Bronchial epithelial cell (primary cell): ENCODE measurements at regions not wholly inside any gene's neighbourhood (a gene's known extent, or its start where the extent isn't known, plus 50 kb on each side); places are given as distances from the start of the nearest gene placed in this dataset.
A peak's percentile ranks its signal among the peaks of the same experiment; 100 is the strongest.

ENCODE experiments used
- DNase-seq: peaks from one replicate; pipeline ENCODE4 v3.0.0-alpha.2; 2010; ENCODE audit warnings: low read depth
- FAIRE-seq: peaks from 2 replicates; lab custom pipeline; 2011; peaks lifted over from hg19 to GRCh38; lab: Jason Lieb, UNC
- H3K27me3 ChIP-seq: 2 replicates; pipeline ENCODE4 v1.5.1; 2011; ENCODE audit warnings: low read length; ENCODE audit not compliant: control insufficient read depth, insufficient read depth
- H3K36me3 ChIP-seq: 2 replicates; pipeline ENCODE4 v1.5.1; 2011; ENCODE audit warnings: low read length; ENCODE audit not compliant: control insufficient read depth, insufficient read depth
- H3K4me3 ChIP-seq: 2 replicates; pipeline ENCODE4 v1.5.1; 2011; ENCODE audit warnings: mild to moderate bottlenecking, low read depth, low read length, control low read depth
- TF ChIP-seq, protein P1 (sequence below): IDR thresholded peaks from 2 replicates; pipeline ENCODE4 v1.5.1; 2011; ENCODE audit warnings: mild to moderate bottlenecking, moderate library complexity, low read length, control low read depth, inconsistent platforms; ENCODE audit not compliant: insufficient read depth, severe bottlenecking

DNA sequence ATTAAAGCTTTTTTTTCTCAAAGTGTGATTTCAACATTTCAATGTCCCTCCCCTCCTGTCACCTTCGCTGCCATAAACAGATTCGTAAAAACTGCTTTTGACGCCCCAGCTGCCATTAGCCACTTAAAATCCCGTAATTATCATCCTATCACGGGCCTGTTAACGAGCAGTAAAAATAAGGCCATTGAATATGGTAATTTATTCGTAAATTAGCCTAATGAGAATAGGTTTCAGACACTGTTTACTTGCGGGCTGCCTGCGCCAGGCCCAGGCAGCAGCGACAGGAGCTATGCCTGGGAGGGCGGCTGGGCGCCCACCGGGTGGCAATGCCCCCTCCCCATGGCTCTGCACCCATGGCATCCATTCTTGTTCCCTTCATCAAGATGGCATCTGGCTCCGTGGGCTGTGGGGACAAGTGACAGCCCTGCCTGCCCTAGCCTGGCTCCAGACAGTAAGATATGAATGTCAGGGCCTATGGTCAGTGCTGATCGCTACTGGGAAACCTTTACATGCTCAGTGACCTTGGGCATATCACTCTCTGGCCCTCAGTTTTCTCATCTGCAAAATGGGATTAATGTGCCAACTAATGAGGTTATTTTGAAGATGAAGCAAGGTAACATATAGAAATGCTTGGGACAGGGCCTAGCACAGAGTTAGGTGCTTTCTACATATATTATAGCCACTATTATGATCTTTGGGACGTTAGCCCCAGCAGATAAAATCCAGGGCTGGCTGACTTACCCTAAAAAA lies 500.8 kb downstream of the MN1 start:
- no peak for FAIRE-seq

DNA sequence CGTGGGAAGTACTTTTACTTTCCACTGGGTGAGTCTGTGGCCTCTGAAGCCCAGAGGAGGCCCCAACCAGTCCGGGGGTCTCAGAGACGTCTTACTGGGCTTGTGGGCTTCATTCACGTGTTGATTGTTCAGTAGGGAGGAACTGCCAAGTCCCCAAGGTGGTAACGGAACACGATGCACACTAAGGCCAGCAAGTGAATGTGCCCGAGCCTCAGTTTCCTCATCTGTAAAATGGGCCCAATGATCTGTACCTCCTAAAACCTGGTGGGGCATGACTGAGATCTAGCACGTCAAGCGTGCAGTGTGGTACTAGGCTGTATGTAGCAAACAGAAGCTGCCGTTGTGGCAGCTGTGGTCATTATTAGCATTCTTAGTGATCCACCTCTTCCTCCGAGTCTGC lies 499.1 kb downstream of the MN1 start:
- Histone ChIP-seq H3K36me3 (no peaks in the 10 kb centered on the region), H3K27me3 (peaks cover 3% of the 10 kb centered on the region), H3K4me3 (no peak overlapping the region)
- DNase-seq: no peak
- FAIRE-seq: no peak
- TF ChIP-seq, protein P1, sequence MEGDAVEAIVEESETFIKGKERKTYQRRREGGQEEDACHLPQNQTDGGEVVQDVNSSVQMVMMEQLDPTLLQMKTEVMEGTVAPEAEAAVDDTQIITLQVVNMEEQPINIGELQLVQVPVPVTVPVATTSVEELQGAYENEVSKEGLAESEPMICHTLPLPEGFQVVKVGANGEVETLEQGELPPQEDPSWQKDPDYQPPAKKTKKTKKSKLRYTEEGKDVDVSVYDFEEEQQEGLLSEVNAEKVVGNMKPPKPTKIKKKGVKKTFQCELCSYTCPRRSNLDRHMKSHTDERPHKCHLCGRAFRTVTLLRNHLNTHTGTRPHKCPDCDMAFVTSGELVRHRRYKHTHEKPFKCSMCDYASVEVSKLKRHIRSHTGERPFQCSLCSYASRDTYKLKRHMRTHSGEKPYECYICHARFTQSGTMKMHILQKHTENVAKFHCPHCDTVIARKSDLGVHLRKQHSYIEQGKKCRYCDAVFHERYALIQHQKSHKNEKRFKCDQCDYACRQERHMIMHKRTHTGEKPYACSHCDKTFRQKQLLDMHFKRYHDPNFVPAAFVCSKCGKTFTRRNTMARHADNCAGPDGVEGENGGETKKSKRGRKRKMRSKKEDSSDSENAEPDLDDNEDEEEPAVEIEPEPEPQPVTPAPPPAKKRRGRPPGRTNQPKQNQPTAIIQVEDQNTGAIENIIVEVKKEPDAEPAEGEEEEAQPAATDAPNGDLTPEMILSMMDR: no peak

More for the DNA sequence above, 500.8 kb downstream of the MN1 start:
- Histone ChIP-seq H3K4me3 (no peak overlapping the region), H3K27me3 (peaks cover 7% of the 10 kb centered on the region), H3K36me3 (no peaks in the 10 kb centered on the region)
- TF ChIP-seq, protein P1: no peak
- no peak for DNase-seq

DNA sequence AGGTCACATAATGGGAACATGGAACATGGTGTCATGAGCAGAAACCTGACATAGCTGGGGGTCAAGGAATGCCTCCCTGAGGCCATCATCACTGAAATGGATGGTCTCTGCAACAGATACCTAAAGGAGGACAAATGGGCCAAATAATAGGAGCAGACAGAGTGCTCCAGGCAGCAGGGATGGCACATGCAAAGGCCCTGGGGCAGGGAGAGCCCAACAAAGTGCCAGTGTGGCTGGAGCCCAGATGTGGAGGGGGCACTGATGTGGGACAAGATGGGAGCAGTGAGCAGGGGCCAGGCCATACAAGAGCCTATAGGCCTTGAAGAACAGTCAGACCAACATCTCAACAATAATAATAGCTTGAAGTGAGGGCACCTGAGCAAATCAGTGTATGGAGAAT lies 497.8 kb downstream of the MN1 start:
- no peak for DNase-seq
- FAIRE-seq: no peak
- TF ChIP-seq, protein P1: no peak

DNA sequence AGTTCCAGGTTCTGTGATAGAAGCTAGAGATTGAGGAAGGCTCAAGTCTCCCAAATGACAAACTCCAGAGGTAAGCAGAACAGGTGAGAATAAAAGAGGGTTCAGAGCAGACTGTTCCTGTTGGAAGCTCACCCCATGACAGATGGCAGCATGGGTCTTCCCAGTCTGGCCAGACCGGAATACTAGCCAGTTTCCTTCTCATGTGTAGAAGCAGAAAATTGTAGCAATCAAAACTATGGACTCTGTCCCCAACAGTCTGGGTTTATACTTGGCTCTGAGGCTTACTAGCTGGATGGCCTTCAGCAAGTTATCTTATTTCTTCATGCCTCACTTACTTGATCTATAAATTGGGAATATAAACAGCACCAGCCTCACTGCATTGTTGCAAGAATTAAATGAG lies 494.8 kb downstream of the MN1 start:
- no peak for FAIRE-seq
- no peaks in the 10 kb centered on the region for H3K36me3 ChIP-seq
- TF ChIP-seq, protein P1: no peak
- H3K27me3 ChIP-seq: peaks cover 3% of the 10 kb centered on the region
- DNase-seq: no peak
- H3K4me3 ChIP-seq: no peak overlapping the region

More for the DNA sequence above, 497.8 kb downstream of the MN1 start:
- no peak overlapping the region for H3K4me3 ChIP-seq
- H3K36me3 ChIP-seq: no peaks in the 10 kb centered on the region
- peaks cover 3% of the 10 kb centered on the region for H3K27me3 ChIP-seq

DNA sequence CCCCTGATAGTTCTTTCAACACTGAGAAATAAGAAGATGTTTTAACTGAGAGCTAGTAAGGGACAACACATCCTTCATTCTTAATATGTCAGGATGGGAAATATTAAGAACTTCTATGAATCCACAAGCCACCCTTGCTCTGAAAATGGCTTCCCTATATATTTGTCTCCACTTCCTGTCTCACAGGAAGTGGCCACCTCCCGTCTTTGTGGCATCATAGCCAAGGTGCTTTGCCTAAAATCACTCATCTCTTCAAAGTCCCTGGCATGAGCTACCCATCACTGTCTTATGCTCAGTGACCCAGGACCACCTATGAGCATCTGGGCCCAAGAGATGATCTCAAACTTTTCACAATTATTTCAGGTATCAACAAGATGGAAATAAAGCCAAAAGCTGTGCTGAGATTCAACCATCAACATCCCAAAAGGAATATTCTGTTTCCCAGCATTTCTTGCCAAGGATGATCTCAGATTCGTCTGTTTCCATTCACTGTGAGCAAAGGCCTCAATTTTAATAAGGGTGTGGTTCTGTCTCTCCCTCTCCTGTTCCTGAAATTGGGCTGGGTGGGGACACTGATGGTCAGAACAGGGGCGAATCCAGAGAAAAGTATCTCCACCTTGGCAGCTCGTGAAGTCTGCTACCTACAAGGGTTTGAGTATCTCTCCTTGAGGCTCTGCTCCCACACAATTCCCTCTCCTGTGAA lies 493.9 kb downstream of the MN1 start:
- no peak overlapping the region for H3K4me3 ChIP-seq
- peak; percentile 83 for FAIRE-seq

More for the DNA sequence above, 493.9 kb downstream of the MN1 start:
- no peak for DNase-seq
- H3K27me3 ChIP-seq: peaks cover 3% of the 10 kb centered on the region
- TF ChIP-seq, protein P1: no peak
- no peaks in the 10 kb centered on the region for H3K36me3 ChIP-seq
